Neural progenitor cell (in vitro differentiated cells): ENCODE measurements at regions not wholly inside any gene's neighbourhood (a gene's known extent, or its start where the extent isn't known, plus 50 kb on each side); places are given as distances from the start of the nearest gene placed in this dataset.

Experiments used
- CTCF ChIP-seq: fragments of 200-600 bp; sonication (generic); IDR thresholded peaks from 2 replicates; pipeline ENCODE4 v1.5.1; 2017; ENCODE audit warnings: antibody characterized with exemption, mild to moderate bottlenecking
- EZH2 ChIP-seq: fragments of 200-600 bp; sonication (generic); IDR thresholded peaks from 2 replicates; pipeline ENCODE4 v1.6.1; 2017; ENCODE audit warnings: antibody characterized with exemption, mild to moderate bottlenecking, moderate library complexity

GRCh38 chr3:168424059-168424734 is 328.5 kb upstream of the GOLIM4 start:
- TF ChIP-seq CTCF (no peak), EZH2 (no peak)
